ENCODE measurements at regions not wholly inside any gene's neighbourhood (a gene's known extent, or its start where the extent isn't known, plus 50 kb on each side); places are given as distances from the start of the nearest gene placed in this dataset.

DNA sequence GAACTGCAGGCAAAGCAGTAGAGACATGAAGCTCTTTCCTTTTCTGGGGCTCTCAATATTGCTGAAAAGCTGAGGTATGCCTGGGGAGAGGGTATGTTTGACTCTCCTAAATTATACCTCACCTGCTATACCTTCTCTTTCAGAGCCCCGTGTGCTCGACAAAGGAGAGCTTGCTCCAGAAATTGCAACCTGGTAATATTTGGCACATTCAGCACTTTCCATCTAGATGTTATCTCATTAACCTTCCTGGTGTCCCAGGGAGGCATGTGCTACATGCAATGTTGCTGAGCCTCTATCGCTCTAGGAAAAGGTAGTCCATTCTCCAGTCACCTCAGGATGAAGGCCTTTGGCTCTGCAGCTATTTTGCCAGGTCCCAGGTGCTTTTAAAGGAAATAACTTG, 78.5 kb upstream of the ZSWIM6 start:
- TF ChIP-seq, protein P1, sequence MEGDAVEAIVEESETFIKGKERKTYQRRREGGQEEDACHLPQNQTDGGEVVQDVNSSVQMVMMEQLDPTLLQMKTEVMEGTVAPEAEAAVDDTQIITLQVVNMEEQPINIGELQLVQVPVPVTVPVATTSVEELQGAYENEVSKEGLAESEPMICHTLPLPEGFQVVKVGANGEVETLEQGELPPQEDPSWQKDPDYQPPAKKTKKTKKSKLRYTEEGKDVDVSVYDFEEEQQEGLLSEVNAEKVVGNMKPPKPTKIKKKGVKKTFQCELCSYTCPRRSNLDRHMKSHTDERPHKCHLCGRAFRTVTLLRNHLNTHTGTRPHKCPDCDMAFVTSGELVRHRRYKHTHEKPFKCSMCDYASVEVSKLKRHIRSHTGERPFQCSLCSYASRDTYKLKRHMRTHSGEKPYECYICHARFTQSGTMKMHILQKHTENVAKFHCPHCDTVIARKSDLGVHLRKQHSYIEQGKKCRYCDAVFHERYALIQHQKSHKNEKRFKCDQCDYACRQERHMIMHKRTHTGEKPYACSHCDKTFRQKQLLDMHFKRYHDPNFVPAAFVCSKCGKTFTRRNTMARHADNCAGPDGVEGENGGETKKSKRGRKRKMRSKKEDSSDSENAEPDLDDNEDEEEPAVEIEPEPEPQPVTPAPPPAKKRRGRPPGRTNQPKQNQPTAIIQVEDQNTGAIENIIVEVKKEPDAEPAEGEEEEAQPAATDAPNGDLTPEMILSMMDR (IDR thresholded peaks at IDR 0.05), result no peak
- no peak for TF ChIP-seq POLR2AphosphoS5 (IDR thresholded peaks at IDR 0.05)
